ENCODE measurements at regions not wholly inside any gene's neighbourhood (a gene's known extent, or its start where the extent isn't known, plus 50 kb on each side); places are given as distances from the start of the nearest gene placed in this dataset.

DNA sequence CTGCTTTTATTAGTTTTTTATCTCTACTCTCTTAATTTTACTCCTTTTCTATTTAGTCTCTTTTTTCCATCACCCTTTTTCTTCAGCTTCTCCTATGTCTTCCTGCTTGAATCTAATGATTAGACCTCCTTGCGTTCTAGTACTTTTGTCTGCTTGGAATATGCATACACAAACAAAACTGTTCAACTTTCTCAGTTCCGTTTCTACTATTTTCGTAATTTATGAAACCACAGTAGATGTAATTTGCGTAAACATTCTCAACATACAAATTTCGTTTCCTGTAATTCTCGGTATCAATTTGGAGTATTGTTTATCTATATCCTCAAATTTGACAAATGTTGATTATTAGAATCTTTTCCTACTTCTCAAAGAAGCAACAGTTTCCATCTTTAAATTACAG lies 772.5 kb downstream of the USP25 start:
- no peak for DNase-seq

GRCh38 chr21:16502897-16503296 lies 773.1 kb downstream of the USP25 start:
- no peak for DNase-seq

DNA sequence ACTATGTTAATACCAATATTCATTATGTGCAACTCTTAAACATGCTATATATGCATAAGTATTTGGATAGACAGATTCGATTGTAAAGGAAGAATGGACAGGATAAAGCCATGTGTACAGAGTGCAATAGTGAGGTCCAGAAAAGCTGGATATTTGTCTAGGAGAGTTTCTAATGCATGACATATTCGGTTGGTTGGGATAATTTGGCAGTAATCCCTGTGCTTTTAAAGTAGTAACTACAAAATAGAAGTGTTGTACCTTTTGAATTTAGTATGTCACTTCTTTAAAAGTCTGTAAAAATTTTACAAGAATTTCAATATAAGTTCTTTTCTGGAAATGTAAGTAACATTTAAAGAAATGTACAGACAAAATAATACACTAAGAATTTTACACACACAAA lies 774.5 kb downstream of the USP25 start:
- DNase-seq: peak; percentile 20

DNA sequence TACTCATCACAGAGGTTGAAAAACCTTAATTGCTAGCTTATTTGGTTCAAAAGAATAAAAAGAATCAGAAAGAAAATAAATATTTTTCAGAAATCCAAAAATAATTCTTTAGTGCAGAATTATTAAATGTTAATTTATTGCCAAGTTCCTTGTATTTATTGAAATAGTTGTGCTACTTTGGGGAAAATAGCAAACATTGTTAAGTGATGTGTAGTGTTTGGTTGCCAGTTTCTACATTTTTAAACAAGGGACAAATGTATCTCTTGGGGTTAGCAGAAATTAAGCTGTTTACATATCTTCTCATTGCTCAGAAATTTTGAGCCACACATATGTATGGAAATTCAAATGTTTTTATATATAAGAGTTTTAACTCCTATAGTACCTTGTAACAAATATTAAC lies 775.0 kb downstream of the USP25 start:
- no peak for DNase-seq

DNA sequence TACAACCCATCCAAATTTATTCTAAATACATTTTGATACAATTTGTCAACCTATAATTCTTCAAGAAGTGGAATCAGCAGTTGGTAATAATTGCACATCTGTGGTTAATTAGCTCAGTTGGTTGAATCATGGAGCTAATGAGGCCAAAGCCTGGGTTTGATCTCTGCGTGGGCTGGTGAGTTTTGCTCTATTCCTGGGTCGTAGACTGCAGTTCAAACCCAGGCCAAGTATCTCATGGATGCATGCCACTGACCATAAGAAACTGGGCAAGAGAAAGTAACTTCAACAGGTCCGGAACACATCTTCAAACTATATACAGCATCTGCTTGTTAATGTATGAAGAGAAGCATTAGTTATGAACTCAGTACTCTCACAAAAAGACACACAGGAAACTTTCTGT lies 779.7 kb downstream of the USP25 start:
- DNase-seq: peak; percentile 20

GRCh38 chr21:16514316-16514715 lies 784.5 kb downstream of the USP25 start:
- no peak for DNase-seq

DNA sequence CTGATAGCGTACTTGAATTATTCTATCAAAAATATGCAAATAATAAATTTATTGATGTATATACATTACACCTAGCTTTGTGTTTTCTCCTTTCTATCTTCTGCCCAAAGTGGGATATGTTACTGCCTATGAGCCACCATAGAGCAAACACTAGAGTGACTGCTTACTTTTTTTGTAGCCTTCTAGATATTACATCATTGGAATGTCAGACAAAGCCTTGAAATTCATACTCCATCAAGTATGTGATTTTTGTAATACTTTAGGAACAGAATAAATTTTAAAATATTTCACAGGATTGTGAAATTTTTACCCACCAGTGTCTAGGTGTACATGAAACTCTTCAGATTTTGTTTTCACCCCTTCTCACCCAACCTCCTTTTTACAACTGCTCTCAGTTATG lies 787.6 kb downstream of the USP25 start:
- DNase-seq: no peak

DNA sequence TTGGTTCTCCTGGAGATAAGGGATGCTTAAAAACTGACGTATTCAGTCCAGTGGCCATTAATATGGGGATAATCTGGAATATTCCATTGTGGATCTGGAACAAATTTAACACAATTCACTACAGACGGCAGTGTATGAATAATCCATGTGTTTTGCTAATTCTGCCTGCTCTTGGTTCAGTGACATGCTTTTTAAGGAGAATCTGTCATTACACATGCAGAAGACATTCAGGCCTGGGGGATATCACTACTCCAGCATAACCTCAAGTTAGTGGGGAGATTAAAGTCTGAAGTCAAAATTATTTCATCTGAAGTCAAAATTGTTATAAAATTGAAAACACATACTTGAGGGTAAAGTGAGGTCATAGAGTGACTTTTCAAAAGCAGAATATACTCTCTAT lies 789.3 kb downstream of the USP25 start:
- peak; percentile 21 for DNase-seq

DNA sequence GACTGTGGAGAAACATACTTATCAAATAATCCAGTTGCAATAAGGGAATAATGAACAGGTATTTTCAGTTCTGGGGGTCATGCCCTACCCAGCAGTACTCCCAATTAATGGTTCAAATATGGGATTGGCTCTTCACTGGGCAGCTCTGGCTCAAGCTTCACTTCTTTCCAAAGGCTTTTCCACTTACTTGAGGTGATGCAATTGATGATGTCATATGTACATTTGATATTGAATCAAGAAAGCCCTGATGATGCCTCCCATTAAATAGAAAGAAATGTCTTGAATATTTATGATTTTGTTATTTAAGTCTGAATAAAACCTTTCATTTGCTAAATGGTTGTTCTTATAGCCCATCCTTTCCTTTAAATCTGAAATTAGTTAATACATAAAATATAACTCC lies 789.9 kb downstream of the USP25 start:
- no peak for DNase-seq

DNA sequence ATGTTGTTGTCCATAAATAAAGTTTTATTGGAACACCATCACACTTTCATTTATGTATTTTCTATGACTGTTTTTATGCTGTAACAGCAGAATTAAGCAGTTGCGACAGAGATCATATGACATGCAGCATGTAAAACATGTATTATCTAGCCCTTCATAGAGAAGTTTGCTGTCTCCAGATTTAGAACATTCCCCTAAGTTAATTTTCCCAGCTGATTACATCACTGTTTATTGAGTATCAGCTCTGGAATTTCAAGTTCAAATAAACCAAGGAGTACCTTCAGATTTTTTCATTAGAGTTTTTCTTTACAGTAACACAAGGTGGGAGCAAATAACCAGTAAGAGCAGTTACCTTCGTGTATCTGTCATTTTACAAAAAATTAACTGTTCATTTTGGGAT lies 792.8 kb downstream of the USP25 start:
- DNase-seq: no peak

DNA sequence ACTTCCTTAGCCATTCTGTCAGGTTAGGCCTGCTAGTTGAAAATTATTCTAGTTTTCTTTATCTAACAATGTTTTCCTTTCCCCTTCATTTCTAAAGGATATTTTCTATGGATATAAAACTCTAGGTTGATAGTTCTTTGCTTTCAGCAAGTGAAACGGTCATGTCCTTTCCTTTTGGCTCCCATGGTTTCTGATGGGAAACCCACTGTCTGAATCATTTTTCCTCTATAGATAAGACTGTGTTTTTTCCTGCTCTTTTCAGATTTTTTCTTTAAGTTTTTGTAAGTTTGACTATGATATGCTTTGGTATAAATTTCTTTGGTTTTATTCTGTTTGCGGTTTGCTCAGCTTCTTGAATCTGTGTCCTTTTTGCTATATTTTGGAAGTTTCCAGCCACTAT lies 800.9 kb downstream of the USP25 start:
- no peak for DNase-seq

DNA sequence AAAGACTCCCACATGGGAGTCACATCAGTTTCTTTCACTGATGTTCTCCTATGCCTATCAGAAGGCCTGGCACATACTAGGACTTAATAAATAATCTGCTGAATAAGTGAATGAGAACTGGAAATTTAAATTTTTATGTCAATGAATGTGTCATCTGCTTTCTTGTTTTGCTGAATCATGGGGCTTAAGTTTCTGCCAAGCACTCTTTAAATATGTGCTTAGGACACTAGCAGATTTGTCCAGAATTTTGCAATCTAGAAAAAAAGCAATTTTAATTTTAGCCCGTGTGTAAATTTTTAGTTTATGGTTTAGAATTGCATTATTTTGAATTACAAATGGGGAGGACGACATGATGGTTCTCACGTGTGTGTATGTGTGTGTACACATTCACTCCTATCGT lies 803.1 kb downstream of the USP25 start:
- DNase-seq: no peak

GRCh38 chr21:16533692-16534407 lies 804.1 kb downstream of the USP25 start:
- peak; percentile 47 for DNase-seq

GRCh38 chr21:16534408-16535101 lies 804.8 kb downstream of the USP25 start:
- peak; percentile 82 for DNase-seq

GRCh38 chr21:16535102-16535422 lies 805.3 kb downstream of the USP25 start:
- peak; percentile 43 for DNase-seq

GRCh38 chr21:16535626-16536025 lies 805.8 kb downstream of the USP25 start:
- no peak for DNase-seq

GRCh38 chr21:16536140-16536539 lies 806.4 kb downstream of the USP25 start:
- no peak for DNase-seq

DNA sequence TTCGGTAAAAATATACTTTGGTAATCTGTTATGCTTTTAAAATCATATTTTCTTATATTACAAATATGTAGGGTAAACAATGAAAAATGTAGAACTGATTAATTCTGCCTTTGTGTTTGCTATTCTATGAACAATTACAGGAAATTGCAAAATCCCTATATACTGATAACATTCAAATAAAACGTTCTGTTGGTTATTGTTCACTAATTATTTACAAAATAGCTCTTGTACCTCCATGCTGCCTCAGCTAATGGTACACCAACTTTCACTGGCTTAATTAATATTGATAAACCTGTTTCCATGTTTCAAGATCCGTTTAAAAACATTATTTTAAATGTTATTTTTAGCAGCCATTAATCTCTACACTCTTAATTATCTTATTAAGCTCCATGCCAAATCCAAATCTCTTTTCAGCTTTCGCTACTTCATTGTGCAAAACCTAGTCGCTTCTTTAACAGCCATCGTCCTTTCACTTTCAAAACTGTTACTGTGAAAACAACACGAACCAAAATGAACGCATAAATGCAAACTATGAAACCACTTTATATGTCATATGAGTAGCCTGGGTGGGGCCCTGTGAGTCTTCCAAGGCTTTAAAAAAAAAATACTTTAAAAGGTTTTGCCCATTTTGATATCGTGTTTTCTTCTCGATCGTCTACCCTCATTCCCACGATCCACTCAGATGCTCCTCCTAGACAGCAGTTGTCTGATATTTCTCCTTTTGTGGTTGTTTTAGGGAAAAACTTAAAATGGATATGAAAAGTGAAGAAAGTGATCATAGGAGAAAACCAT lies 807.1 kb downstream of the USP25 start:
- DNase-seq: no peak

GRCh38 chr21:16537501-16537900 lies 807.7 kb downstream of the USP25 start:
- no peak for DNase-seq

- DNase-seq: no peak
Observed at GRCh38 chr21:16538405-16538804, 808.6 kb downstream of the USP25 start.

DNA sequence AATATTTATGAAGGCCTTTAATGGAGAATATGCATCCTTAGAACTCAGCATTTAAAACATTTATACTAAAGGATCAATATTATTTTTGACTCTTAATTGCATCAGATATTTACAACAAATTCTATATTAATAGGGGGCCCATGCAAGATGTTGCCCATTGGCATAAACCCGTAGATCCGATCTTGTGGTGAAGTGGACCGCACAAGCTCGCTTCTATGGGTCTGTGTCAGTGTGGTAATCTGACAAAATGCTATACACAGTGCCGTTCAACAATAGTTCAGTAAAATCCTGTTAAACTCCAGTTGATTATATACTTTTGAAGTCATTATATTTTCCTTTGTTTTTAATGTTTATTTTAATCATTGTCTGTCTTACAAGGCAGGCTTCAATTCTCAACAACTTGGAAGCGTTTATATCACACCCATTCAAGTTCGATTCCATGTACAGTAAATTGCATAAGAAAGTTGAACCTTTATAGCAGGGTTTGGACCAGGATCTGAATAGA lies 809.2 kb downstream of the USP25 start:
- no peak for DNase-seq

- no peak for DNase-seq
Observed at GRCh38 chr21:16540966-16541727, 811.4 kb downstream of the USP25 start.

DNA sequence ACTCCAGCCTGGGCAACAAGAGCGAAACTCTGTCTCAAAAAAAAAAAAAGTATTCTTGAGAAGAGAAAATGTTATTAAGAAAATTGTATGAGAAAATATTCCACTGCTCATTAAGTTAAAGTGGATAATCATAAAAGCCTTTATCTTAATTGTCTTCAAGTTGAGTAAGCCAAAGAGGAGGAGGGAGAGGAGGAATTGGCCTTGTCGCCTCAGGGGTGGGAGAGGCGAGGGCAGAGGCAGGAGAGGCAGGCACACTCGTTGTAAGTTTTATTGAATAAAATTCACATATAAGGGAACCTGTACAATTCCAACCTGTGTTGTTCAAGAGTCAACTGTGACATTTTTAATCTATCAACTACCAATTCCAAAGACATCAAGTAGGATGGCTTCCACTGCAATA lies 820.3 kb downstream of the USP25 start:
- no peak for DNase-seq

All from skin of body (tissue), 1 donor.